ENCODE measurements at regions not wholly inside any gene's neighbourhood (a gene's known extent, or its start where the extent isn't known, plus 50 kb on each side); places are given as distances from the start of the nearest gene placed in this dataset.
"Not testable (repeated sequence)": the region's sequence is repeated elsewhere in the genome, so short reads cannot be mapped to it uniquely, and the experiment has no call there.

DNA sequence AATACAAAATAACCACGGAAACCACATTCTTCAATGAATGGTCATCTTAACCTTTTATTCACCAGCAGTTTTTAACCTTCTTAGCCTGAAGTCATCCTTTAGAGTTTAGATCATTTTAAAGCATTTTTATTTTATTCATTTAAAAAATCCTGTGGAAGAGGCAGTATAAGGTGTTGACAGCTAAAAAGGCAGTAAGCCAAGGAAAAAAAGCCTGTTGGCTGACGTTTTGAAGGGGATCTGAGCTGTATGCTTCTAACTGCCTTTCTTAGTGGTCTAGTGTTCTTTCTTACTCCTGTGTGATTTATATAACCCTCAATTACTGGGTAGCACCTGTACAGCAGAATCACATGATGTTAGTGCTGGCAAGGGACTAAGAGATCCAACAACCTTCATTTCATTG, 438.3 kb upstream of the SEL1L start:
- DNase-seq = no peak

DNA sequence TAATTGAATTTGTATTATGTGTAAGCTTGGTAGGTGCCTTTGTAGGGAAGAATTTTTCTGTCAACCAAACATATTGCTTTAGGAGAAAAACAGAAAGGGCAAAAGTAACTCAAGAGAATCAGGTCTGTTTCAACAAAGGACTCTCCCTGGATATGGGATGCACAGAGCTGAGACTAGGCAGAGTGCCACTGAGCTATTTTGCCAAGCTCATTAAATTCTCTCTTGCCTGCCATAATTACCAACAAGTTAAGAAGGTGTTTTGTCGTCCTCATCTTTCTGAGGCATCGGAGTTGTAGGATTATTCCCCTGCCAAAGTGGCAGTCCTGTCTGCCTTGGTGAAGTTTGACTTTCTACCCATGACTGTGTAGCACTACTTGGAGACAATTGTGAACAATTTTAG, 438.9 kb upstream of the SEL1L start:
- DNase-seq = no peak

- no peak for DNase-seq
These were observed 440.9 kb upstream of the SEL1L start for GRCh38 chr14:81974543-81974942.

DNA sequence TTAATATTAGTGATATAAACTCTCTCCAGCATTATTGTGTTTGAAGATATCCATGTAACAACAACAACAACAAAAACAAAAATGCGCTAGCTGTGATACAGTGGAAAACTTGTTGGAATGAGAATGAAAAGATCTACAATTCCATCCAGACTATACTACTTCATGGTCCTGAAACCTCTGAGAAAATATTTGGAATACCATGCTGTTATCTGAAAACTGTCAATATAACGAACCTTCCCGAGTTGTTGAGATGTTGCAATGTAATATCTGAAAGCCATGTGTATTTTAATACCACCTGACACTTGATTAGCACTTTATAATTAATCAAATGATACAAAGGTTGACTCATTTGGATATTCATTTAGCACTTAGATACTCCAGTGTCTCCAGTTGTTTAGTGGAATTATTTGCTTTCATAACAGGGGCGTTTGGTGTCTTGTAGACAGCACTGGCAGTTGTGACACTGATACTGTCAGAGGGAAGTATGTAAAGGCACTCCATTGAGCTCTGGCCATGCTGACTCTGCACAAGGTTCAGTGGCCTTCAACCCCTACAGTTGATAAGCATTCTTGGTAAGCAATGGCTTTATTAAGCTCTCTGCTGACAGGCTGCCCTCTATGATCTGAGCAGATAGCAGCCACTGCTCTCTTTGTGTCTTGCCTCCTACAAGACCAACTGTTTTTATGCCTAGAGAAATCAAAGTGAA, 447.1 kb upstream of the SEL1L start:
- no peak for DNase-seq

DNA sequence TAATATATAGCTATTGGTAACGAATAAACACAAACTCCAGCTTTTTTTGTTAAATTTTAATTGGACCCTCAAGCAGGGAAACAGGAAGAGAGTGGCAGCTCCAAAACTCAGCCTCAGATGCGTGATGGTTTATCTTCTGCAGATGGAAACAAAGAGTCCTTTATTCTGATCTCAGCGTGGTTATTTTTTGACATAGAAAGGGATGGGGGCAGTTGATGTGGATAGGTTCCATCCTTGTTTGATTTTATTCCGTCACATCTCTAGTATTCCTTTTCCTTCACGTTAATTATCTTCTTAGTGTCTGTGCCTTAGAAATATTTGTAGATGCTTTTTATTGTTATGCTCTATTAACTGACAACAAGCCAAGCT, 447.6 kb upstream of the SEL1L start:
- no peak for DNase-seq

GRCh38 chr14:81982046-81982445, 448.4 kb upstream of the SEL1L start:
- no peak for DNase-seq

- DNase-seq = no peak
These were observed 452.4 kb upstream of the SEL1L start for GRCh38 chr14:81986005-81986404.

- no peak for DNase-seq
These were observed 455.6 kb upstream of the SEL1L start for GRCh38 chr14:81989211-81989610.

- DNase-seq = peak; percentile 26 to 52
These were observed 456.7 kb upstream of the SEL1L start for GRCh38 chr14:81990312-81990761.

DNA sequence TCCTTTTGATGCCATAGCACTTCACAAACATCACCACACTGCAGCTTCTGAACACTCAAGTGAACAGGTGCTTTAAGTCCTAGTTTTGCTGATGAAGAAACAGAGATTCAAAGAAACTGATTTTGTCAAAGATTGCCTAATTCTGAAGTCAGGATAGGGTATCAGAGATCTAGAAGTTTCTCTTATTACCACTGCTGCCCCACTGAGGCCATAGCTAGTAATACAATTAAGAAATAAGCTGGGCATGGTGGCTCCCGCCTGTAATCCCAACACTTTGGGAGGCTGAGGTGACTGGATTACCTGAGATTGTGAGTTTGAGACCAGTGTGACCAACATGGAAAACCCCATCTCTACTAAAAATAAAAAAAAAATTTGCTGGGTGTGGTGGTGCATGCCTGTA, 458.3 kb upstream of the SEL1L start:
- no peak for DNase-seq

DNA sequence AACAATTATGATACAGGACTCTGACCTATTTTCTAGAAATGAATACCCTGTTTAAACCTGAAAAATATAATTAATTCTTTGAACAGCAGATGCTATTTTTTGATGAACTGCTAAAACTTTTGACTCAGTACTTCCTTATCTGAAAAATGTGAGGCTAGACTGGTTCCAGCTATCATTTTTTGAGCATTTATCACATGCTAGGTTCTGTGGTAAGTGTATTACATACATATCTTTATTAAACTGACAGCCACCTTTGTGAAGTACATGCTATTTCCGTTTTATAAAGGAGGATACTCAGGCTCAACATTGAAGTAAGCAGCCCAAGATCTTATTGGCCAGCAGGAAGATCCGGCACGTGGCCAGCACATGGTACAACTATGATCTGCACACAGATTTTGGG, 459.8 kb upstream of the SEL1L start:
- DNase-seq = no peak

DNA sequence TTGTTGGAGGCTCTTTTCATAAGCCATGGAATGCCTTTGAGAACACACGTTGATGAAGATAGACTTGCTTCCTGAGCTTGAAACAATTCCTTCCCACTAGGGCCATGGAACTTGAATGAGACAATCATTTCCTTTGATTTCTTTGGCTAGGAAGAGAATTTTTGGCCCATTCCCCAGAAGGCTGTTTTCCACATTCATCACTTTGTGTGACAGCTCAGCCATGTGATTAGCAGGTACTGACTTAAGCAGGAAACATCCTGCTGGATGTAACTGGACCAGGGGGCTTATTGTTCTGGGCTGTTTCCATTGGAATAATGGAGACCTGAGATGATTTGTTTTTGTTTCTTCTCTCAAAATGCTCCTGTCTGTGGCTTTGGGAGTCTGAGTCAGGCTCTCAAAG, 469.8 kb upstream of the SEL1L start:
- no peak for DNase-seq

DNA sequence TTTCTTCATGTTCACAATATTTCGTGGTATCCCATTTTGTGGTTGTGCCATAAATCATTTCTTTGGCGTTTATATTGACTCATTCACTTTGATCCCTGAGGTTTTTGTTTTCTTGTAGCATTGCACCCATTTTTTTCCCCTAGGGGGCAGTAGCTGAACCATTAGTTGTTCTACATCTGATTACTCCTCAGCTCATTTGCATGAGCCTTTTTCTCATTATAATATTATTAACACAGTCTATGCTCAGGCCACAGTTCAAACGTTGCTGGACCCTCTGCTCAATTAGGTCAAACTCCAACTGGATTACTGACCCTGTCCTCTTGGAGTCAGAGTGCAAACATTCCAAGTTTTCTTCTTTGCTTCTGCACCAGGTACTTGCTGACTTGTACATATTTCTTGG, 475.4 kb upstream of the SEL1L start:
- no peak for DNase-seq

DNA sequence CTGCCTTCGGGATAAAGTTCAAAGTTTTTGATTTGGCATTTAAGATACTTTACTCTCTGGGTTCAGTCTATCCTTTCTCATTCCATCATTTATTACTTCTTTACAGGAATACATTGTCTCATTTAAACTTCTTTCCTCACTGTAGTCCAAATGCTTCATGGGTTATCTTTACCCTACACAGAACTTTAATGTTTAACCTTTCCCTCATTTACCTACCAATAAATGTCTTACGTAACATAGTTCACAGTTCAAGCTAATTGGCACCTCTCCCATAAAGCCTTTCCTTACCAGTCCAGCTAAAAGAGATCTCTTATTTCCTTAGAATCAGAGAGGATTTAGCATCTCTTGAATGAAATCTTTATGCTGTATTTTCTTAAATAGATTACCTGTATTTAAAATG, 476.3 kb upstream of the SEL1L start:
- DNase-seq = no peak

DNA sequence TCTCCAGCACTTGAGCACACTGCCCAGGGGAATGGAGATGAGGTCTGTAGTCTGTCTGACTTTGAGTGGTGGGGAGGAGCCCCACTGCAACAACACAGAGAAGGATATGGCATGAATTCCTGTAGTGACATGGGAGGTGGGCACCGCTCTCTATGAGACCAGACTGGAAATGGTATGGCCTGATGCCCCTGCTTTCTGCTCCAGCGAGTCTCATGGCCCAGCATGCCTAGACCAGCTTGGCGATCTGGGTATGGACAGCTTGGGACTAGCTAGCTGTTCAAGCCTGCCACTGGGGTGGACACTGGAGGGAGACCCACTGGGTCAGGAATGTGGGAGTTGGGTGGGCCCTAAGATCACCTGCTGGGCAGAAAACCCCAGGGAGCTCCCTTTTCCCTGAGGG, 477.8 kb upstream of the SEL1L start:
- DNase-seq = no peak

DNA sequence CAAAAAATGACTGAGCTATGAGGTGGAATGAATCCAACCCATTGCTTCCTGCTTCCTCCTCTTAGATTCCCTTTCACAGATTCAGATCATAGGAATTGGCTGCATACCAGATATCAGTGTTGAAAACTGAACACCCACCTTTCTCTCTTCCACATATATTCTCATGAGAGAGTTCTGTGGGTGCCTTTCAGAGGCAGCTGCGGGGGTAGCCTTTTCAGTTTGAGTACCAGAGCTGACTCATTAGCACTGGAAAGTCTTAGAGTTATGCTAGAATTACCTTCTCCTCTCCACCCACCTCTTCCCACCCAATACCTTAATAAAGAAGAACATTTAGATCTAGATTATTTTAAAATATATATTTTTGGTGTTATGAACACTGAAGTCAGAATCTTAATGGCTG, 495.4 kb upstream of the SEL1L start:
- no peak for DNase-seq

GRCh38 chr14:82035397-82035796, 501.7 kb upstream of the SEL1L start:
- DNase-seq = no peak

DNA sequence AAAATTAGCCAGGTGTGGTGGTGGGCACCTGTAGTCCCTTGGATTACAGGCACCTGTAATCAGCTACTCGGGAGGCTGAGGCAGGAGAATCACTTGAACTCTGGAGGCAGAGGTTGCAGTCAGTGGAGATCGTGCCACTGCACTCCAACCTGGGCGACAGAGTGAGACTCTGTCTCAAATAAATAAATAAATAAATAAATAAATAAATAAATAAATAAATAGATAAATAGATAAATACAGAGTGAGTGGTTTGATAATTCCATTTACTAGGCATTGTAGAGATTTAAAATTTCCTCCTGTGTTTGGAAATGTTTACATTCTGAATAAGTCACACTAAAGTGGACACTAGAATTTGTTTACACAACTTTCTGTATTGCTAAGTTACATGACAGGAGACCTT, 504.4 kb upstream of the SEL1L start:
- not testable (repeated sequence) for DNase-seq

DNA sequence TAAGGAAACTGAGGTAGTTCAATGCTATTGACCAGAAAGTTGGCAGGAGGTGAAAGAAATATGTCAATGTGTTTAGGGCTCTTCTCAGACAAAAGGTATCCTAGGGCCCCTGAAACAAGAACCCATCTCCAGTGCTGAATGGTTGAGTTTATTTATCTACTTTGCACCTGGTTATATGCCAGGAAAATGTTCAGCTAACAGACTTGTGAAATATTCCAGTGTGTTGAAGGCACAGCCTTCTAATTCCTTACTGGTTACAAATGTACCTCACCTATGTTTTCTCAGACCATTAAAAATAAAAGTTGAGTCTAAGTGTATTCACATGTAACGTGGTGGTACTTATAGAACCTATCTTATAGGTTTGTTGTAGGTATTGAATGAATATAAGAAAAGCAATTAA, 511.7 kb upstream of the SEL1L start:
- no peak for DNase-seq

GRCh38 chr14:82046512-82047226, 513.0 kb upstream of the SEL1L start:
- no peak for DNase-seq

GRCh38 chr14:82047777-82048470, 514.3 kb upstream of the SEL1L start:
- no peak for DNase-seq

- no peak for DNase-seq
These were observed 519.1 kb upstream of the SEL1L start for GRCh38 chr14:82052778-82053177.

GRCh38 chr14:82055515-82056115, 522.0 kb upstream of the SEL1L start:
- DNase-seq = no peak

- DNase-seq = no peak
These were observed 526.6 kb upstream of the SEL1L start for GRCh38 chr14:82060219-82060618.
